ENCODE measurements at regions not wholly inside any gene's neighbourhood (a gene's known extent, or its start where the extent isn't known, plus 50 kb on each side); places are given as distances from the start of the nearest gene placed in this dataset.
A peak's percentile ranks its signal among the peaks of the same experiment; 100 is the strongest.

GRCh38 chr1:29703596-29704370 lies 467.5 kb downstream of the PTPRU start:
- DNase-seq (ENCODE audit: extremely low spot score) = peak; percentile 84
- POLR2A ChIA-PET = no interaction called here
- TF ChIP-seq ELF4 (IDR thresholded peaks at IDR 0.05) (no peak), TARDBP (IDR thresholded peaks at IDR 0.05) (no peak), PKNOX1 (IDR thresholded peaks at IDR 0.05) (no peak), NFRKB (IDR thresholded peaks at IDR 0.05) (no peak)
- CTCF ChIA-PET = interaction anchor here (0.6 to 1.9 kb wide), 7 partner anchors 16 to 378 kb away, joined by 3 to 5 read pairs (median 4); no protein-coding TSS in a partner anchor

- no peak for TF ChIP-seq SUZ12 (IDR thresholded peaks at IDR 0.05)
- no peak for TF ChIP-seq SP1 (IDR thresholded peaks at IDR 0.05)
- TF ChIP-seq CTBP1 (IDR thresholded peaks at IDR 0.05; ENCODE audit: borderline replicate concordance) = no peak
- no peak for TF ChIP-seq LEF1 (IDR thresholded peaks at IDR 0.05; ENCODE audit: borderline replicate concordance)
- no peak for TF ChIP-seq PKNOX1 (IDR thresholded peaks at IDR 0.05)
- TF ChIP-seq HDGF (IDR thresholded peaks at IDR 0.05; ENCODE audit: borderline replicate concordance) = no peak
- no peak for TF ChIP-seq TARDBP (IDR thresholded peaks at IDR 0.05)
- no peak for TF ChIP-seq FOXK2 (IDR thresholded peaks at IDR 0.05)
- TF ChIP-seq L3MBTL2 (conservative IDR thresholded peaks at IDR 0.05) = no peak
- TF ChIP-seq NFRKB (IDR thresholded peaks at IDR 0.05) = no peak
- TF ChIP-seq ARNT (IDR thresholded peaks at IDR 0.05) = no peak
- TF ChIP-seq ELF4 (IDR thresholded peaks at IDR 0.05) = no peak
- no peak for TF ChIP-seq FOXA1 (IDR thresholded peaks at IDR 0.05)
- TF ChIP-seq BHLHE40 (IDR thresholded peaks at IDR 0.05; ENCODE audit: borderline replicate concordance) = no peak
- TF ChIP-seq FOXM1 (IDR thresholded peaks at IDR 0.05; ENCODE audit: borderline replicate concordance) = no peak
- TF ChIP-seq ZNF384 (IDR thresholded peaks at IDR 0.05) = no peak
- DNase-seq (ENCODE audit: extremely low spot score) = no peak
- POLR2A ChIA-PET = no interaction called here
- CTCF ChIA-PET = no interaction called here
These were observed 464.2 kb downstream of the PTPRU start for GRCh38 chr1:29700491-29700890.

GRCh38 chr1:29698626-29699025 lies 462.3 kb downstream of the PTPRU start:
- CTCF ChIA-PET = no interaction called here
- POLR2A ChIA-PET = no interaction called here
- TF ChIP-seq SP1 (IDR thresholded peaks at IDR 0.05) (no peak), ELF4 (IDR thresholded peaks at IDR 0.05) (no peak), SUZ12 (IDR thresholded peaks at IDR 0.05) (no peak), FOXA1 (IDR thresholded peaks at IDR 0.05) (no peak), LEF1 (IDR thresholded peaks at IDR 0.05; ENCODE audit: borderline replicate concordance) (no peak), HDGF (IDR thresholded peaks at IDR 0.05; ENCODE audit: borderline replicate concordance) (no peak), TARDBP (IDR thresholded peaks at IDR 0.05) (no peak), NFRKB (IDR thresholded peaks at IDR 0.05) (no peak), FOXK2 (IDR thresholded peaks at IDR 0.05) (no peak), PKNOX1 (IDR thresholded peaks at IDR 0.05) (no peak), BHLHE40 (IDR thresholded peaks at IDR 0.05; ENCODE audit: borderline replicate concordance) (no peak), ARNT (IDR thresholded peaks at IDR 0.05) (no peak), CTBP1 (IDR thresholded peaks at IDR 0.05; ENCODE audit: borderline replicate concordance) (no peak), ZNF384 (IDR thresholded peaks at IDR 0.05) (no peak), FOXM1 (IDR thresholded peaks at IDR 0.05; ENCODE audit: borderline replicate concordance) (no peak), L3MBTL2 (conservative IDR thresholded peaks at IDR 0.05) (no peak)
- no peak for DNase-seq (ENCODE audit: extremely low spot score)

- TF ChIP-seq PKNOX1 (IDR thresholded peaks at IDR 0.05) = peak; percentile 92
- TF ChIP-seq LEF1 (IDR thresholded peaks at IDR 0.05; ENCODE audit: borderline replicate concordance) = no peak
- ChIA-PET CTCF (no interaction called here), POLR2A (no interaction called here)
- DNase-seq (ENCODE audit: extremely low spot score) = peak; percentile 87
These were observed 461.7 kb downstream of the PTPRU start for GRCh38 chr1:29698033-29698432.

GRCh38 chr1:29697391-29697780 lies 461.1 kb downstream of the PTPRU start:
- ChIA-PET CTCF (no interaction called here), POLR2A (no interaction called here)
- no peak for DNase-seq (ENCODE audit: extremely low spot score)
- TF ChIP-seq FOXA1 (IDR thresholded peaks at IDR 0.05) = no peak
- no peak for TF ChIP-seq NFRKB (IDR thresholded peaks at IDR 0.05)
- no peak for TF ChIP-seq CTBP1 (IDR thresholded peaks at IDR 0.05; ENCODE audit: borderline replicate concordance)
- no peak for TF ChIP-seq SUZ12 (IDR thresholded peaks at IDR 0.05)
- no peak for TF ChIP-seq TARDBP (IDR thresholded peaks at IDR 0.05)
- no peak for TF ChIP-seq FOXM1 (IDR thresholded peaks at IDR 0.05; ENCODE audit: borderline replicate concordance)
- TF ChIP-seq SP1 (IDR thresholded peaks at IDR 0.05) = no peak
- no peak for TF ChIP-seq PKNOX1 (IDR thresholded peaks at IDR 0.05)
- no peak for TF ChIP-seq BHLHE40 (IDR thresholded peaks at IDR 0.05; ENCODE audit: borderline replicate concordance)
- no peak for TF ChIP-seq FOXK2 (IDR thresholded peaks at IDR 0.05)
- TF ChIP-seq LEF1 (IDR thresholded peaks at IDR 0.05; ENCODE audit: borderline replicate concordance) = no peak
